Ishikawa (cell line): ENCODE measurements at regions not wholly inside any gene's neighbourhood (a gene's known extent, or its start where the extent isn't known, plus 50 kb on each side); places are given as distances from the start of the nearest gene placed in this dataset.

ENCODE experiments used
- EP300 ChIP-seq: IDR thresholded peaks from 2 replicates; pipeline ENCODE4 v1.6.1; 2012; ENCODE audit warnings: borderline replicate concordance
- TF ChIP-seq, protein P1 (sequence below): IDR thresholded peaks from 2 replicates; pipeline ENCODE4 v1.6.1; 2012; ENCODE audit warnings: low read depth, mild to moderate bottlenecking

DNA sequence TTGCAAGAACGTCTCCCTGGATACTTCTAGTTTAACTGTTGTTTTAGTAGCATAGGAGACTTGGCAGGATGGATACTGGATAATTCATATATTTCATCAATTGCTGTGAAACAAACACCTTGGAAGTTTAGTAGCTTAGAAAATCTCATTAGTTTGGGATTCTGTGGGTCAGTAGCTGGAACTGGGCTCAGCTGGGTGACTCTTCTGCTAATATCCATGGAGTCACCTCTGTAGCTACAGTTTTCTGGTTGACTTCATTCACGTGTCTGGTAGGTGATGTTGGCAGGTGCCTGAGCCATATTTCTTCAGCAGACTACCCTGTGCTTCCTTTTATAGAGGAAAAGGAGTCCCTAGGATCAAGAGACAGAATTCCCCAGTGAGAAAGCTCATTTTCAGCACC is 208.9 kb upstream of the PFKP start:
- TF ChIP-seq, protein P1, sequence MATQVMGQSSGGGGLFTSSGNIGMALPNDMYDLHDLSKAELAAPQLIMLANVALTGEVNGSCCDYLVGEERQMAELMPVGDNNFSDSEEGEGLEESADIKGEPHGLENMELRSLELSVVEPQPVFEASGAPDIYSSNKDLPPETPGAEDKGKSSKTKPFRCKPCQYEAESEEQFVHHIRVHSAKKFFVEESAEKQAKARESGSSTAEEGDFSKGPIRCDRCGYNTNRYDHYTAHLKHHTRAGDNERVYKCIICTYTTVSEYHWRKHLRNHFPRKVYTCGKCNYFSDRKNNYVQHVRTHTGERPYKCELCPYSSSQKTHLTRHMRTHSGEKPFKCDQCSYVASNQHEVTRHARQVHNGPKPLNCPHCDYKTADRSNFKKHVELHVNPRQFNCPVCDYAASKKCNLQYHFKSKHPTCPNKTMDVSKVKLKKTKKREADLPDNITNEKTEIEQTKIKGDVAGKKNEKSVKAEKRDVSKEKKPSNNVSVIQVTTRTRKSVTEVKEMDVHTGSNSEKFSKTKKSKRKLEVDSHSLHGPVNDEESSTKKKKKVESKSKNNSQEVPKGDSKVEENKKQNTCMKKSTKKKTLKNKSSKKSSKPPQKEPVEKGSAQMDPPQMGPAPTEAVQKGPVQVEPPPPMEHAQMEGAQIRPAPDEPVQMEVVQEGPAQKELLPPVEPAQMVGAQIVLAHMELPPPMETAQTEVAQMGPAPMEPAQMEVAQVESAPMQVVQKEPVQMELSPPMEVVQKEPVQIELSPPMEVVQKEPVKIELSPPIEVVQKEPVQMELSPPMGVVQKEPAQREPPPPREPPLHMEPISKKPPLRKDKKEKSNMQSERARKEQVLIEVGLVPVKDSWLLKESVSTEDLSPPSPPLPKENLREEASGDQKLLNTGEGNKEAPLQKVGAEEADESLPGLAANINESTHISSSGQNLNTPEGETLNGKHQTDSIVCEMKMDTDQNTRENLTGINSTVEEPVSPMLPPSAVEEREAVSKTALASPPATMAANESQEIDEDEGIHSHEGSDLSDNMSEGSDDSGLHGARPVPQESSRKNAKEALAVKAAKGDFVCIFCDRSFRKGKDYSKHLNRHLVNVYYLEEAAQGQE = no peak
- TF ChIP-seq EP300 = no peak
